HG02870 (cell line): ENCODE measurements at regions not wholly inside any gene's neighbourhood (a gene's known extent, or its start where the extent isn't known, plus 50 kb on each side); places are given as distances from the start of the nearest gene placed in this dataset.

Experiments
- ATAC-seq: cut with Tn5 transposase; IDR thresholded peaks from one replicate; pipeline ENCODE4 v1.9.1; 2021; ENCODE audit warnings: mild to moderate bottlenecking, moderate library complexity; ENCODE audit not compliant: unreplicated experiment

DNA sequence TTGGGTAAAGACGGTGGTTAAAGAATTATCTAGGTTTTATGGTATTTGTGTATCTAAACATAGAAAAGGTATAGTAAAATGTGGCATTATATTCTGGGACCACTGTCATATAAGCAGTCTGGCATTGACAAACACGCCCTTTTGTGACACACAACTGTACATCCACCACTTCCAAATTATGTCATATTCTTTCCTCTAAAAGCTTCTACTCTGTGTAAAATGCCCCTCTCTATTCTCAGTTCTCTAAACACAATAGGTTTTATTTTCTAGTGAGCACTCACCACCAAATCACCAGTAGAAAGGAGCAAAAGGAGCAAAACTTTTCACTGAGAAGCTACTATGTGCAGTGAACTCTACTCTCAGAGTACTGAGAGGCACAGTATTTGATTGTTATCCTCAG is 88.1 kb upstream of the PIEZO2 start:
- ATAC-seq: no peak

DNA sequence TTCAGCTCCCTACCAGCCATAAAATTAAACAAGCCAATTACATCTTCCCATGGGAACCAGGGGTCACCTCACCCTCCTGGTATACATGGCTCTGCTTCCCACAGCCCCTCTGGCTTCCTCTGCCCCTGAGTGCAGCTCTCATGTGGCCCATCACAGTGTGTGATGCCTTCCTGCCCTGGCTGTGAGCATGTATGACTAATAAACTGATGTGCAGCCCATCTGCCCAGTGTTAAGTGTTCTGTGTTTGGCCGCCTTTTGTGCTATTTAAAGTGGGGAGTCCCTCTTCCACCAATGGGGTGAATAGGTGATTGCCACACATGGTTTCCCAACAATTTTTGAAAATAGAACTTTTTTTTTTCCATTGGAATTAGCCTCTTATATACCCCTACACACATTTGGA is 87.7 kb upstream of the PIEZO2 start:
- no peak for ATAC-seq

DNA sequence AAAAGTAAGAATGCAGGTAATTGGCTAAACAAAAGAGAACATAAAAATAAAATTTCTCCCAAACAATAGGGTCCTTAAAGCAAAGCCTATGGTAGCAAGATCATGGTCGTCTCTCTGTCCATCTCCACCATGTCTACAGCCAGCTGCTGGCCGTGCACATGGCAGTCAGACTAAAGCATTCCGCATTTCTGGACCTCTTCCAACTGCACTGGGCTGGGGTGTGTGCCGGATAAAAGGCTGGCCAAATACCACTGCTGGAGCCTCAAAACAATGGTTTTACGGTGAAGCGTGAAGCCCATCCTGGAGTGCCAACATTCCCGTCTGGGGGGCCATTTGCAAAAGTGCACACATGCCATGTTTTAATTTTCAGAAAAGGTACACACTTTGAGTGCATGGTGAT is 74.8 kb upstream of the PIEZO2 start:
- no peak for ATAC-seq

DNA sequence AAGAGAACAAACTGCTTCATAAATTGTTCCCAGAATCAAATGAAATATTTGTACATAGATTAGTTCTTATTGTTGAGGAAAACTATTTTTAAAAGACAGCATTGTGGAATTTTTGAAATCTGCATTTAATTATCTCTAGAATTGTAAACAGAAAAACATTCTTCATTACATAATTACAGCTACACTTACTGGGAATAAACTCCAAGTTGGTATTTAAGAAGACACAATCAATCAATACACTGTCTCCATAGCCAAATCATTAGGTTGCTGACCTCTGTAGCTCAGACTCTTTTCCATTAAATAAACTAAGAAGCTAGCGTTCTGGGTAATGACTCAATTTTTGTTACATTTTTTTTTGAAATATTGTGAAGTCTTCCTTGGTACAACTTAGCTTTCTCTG is 70.2 kb upstream of the PIEZO2 start:
- no peak for ATAC-seq

DNA sequence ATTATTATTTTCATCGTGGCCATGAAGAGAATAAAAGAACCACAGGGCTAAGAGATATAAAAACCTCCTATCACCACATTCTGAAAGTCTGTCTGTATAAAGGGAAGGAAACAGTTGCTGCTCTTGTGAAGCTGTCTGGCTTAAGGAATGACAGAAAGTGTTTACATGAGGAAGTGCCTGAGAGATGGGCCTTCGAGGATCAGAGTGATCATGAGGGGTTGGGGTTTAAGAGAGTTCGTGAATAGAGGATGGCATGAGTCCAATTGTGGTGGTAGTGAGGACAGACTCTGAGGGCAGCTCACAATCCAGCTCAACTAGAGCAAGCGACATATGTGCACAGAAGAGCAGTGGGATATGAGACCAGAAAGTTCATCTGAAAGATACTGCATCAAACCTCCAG is 65.8 kb upstream of the PIEZO2 start:
- no peak for ATAC-seq

DNA sequence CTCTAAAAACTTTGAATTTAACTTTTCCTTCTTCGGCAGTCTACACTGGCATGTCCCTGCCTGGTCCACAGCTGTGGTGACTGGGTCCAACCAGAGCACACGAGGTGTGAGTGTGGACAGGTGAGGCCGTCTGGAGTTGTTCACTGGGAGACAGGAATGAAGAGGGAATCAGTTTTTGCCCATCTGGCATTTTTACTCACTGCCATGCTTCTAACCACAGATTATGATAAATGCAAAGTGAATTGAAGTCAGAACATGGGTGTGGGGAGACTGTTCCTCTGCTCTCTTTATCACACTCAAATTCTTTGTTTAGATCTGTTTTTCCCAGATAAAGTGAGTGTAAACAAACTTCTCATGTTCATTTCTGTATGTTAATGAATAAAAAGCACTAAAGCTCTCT is 54.7 kb upstream of the PIEZO2 start:
- ATAC-seq: no peak

DNA sequence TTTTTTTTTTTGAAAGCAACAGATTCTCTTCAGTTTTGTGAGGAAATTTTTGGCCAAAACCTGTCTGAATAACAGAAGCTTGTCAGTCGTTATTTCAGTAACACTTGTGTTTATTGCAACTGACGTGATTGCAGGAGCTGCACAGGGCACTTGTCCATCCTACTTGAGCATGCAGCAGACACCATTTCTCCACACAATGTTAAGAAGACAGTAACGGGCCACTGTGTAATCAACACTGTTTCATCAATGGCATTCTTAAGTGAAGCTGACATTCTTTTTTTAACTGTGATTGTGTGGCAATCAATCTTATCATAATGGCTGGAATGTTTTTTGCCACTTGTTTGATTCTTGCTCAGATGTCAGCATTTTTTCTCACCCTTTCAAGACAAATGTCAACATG is 50.1 kb upstream of the PIEZO2 start:
- no peak for ATAC-seq
